Activated T-cell treated with anti-CD3 and anti-CD28 coated beads for 1 hour (primary cell): ENCODE measurements at regions not wholly inside any gene's neighbourhood (a gene's known extent, or its start where the extent isn't known, plus 50 kb on each side); places are given as distances from the start of the nearest gene placed in this dataset.

Experiments used
- DNase-seq: peaks from one replicate; pipeline ENCODE4 v3.0.0-alpha.2; 2020; ENCODE audit warnings: low read depth

DNA sequence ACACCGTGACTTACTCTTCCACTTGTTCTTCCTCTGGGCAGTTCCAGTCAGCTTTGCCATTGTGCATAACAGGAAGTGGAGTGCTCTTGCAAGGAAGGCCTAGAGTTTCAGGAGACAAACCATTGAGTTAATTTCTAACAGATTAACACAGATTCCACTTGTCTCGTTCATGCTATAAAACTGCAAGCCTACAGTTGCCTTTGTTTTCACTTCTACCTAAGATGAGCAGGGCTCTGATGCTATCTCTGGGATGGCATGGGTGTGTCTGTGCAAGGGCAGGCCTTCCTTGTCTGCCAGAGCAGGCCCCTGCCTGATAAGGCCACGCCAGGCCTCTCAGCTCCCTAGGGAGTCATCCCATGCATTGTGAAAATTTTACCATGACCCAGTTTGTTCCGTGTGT is 67.7 kb upstream of the PGRMC2 start:
- DNase-seq, result no peak

- DNase-seq, result no peak
Measured at GRCh38 chr4:128354205-128354821, 66.7 kb upstream of the PGRMC2 start.

DNA sequence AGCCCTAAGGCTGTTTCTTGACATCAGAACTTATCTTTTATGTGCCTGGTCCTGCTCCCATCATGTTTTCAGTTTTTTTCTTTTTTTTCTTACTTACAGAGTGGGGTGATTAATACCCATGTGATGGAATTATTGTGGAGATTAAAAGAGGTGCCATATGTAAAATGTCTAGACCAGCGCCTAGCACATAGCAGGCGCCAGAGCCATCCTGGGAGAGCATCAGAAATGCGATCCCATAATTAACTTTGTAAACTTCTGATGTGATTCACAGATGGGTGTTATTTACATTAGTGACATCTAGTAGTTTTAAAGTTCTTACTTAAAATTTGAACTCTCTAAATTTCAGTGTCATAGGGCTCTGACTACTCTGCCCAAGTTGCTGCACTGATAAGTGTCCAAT is 66.2 kb upstream of the PGRMC2 start:
- DNase-seq, result no peak

DNA sequence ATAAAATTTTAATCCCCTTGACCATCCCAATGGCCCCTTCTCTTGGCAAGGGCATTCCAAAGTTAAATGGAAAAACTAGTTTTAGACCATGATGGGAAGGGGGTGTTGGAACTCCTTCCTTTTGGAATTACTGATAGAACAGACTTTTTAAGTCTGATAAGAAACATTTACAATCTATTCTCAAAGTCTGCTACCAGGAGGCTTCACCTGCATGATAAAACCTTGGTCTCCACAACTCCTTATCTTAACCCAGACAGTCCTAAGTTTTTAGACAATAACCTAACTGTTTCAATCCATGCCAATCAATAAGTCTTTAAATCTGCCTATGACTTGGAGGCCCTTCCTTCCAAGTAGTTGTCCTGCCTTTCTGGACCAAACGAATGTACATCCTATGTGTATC is 63.9 kb upstream of the PGRMC2 start:
- no peak for DNase-seq

DNA sequence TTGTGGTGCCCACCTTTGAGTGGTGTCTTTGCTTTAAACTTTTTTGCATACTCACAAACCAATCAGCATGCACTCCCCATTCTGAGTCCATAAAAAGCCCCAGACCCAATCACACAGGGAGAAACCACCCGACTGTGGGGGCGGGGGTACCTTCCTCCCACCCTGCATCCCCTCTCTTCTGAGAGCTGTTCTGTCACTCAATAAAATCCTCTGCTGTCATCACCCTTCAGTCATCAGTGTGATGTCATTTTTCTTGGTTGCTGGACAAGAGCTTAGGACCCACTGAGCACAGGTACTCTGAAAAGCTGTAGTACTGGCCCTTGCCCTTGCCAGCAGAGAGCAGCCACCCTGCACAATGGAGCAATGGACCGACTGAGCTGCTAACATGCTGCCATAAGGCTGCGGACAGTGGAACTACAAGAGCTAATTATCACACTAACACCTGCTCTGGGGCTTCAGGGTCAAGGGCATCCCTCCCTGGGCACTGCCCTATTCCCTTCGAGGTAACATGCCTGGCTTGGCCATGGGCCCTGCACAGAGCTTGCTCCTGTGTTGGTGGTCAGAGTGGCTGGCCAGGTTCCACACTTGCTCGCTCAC is 62.9 kb upstream of the PGRMC2 start:
- DNase-seq, result no peak

DNA sequence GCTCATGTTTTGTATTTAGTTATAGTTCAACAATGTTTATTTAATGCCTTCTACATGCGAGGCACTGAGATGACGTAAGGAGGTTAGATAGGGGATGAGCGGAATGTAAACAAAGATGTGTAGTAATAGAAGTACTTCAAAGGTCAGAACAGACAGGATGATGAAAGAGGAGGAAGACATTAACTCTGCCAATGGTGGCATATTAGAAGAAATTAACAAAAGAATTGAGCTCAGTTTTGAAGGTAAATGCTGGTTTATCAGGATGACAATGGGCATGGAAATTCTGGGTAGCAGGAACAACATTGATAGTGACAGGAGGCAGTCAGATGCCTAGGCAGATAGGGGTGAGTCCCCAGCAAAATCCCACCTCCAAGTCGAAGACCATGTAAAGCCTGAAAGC is 62.3 kb upstream of the PGRMC2 start:
- no peak for DNase-seq

DNA sequence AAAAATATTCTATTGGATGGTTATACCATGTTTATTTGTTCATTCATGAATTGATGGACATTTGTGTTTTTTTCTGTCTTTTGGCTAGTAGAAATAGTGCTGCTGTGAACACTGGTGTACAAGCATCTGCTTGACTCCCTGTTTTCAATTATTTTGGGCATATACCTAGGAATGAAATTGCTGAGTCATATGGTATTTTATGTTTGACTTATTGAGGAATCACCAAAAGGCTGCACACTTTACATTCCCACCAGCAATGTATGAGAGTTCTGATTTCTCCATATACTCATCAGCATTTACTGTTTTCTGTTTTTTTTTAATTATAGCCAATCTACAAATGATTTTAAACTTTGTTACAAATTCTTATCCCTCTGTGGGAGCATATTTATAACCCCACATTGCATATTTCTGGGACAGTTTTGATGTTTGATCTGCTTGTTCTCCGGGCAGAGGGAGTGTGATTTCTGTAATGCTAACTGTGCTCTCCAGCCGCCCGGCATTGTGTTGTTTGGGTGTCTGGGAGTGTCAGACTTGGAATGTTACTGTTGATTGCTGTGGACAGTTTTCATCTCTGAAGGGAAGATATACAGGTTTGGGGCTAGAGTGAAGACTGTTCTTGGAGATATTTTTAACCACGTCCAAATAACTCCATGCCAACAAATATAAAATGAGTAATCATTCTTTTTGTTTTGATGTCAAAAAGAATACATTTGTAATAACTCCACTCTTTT is 60.5 kb upstream of the PGRMC2 start:
- DNase-seq, result no peak

DNA sequence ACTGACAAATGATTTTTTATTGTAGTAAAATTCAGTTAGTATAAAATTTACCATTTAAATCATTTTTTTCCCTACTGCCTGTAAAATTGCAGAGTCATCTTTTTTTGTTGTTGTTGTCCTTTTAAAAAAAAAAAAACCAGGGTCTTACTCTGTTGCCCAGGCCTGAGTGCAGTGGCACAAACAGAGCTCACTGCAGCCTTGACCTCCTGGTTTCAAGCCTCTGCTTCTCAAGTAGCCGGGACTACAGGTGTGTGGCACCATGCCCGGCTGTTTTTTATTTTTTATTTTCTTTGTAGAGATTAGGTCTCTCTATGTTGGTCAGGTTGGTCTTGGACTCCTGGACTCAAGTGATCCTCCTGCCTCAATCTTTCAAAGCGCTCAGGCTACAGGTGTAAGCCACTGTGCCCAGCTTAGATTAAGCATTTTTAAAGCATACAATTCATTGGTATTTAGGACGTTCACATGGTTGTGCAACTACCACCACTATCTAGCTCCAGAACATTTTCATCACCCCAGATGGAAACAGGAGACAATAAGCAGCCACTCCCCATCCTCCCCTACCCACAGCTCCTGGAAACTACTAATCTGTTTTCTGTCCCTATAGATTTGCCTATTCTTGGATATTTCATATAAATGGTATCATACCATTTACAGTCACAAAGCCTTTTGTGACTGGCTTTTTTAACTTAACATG is 59.7 kb upstream of the PGRMC2 start:
- DNase-seq, result no peak

DNA sequence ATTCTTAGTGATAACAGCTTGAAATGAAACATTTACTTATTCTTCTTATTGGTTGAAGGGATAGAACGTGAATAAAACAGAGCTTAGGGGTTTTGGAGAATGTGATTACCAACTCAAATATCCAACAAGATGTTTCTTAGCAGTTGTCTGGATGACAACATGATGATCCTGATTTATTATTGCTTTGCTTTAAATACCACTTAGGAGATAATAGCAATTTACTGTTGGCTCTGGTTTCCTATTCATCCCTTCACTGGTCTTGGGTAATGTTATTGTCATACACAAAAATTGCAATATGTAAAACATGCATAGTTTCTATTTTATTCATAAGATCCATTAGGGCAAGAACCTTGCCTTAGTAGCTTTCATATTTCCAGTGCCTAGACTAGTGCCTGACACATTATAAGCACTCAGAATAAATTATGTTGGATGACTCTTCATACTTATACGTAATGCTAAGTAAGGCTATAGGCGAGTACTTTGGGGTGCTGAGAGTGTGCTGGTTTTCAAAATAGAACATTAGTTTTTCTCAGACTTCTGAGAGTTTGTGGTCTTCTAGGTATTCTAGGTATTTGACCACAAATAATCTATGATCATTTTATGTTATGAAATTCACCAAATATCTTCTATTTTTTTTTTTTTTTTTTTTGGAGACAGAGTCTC is 58.6 kb upstream of the PGRMC2 start:
- DNase-seq, result no peak

- DNase-seq, result no peak
Measured at GRCh38 chr4:128345650-128346049, 58.0 kb upstream of the PGRMC2 start.

DNA sequence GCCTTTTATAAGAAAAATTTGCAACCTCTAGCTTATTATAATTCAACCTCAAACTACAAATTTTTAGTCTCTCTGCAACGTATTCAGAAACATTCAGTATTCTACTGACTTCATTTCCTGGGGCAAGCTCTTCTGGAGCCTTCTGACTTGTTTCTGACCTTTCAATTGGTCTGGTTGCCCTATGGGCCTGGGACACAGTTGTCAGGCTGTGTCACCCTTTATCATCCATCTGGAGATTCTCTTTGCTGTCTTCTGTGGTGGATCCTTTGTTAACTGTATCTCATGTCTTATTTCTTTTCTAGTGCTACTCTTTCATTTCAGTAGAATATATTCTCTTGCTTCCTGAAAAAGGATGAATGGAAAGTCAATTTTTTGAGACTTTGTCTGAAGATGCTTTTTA is 55.1 kb upstream of the PGRMC2 start:
- no peak for DNase-seq

GRCh38 chr4:128341634-128342033 is 54.0 kb upstream of the PGRMC2 start:
- no peak for DNase-seq

DNA sequence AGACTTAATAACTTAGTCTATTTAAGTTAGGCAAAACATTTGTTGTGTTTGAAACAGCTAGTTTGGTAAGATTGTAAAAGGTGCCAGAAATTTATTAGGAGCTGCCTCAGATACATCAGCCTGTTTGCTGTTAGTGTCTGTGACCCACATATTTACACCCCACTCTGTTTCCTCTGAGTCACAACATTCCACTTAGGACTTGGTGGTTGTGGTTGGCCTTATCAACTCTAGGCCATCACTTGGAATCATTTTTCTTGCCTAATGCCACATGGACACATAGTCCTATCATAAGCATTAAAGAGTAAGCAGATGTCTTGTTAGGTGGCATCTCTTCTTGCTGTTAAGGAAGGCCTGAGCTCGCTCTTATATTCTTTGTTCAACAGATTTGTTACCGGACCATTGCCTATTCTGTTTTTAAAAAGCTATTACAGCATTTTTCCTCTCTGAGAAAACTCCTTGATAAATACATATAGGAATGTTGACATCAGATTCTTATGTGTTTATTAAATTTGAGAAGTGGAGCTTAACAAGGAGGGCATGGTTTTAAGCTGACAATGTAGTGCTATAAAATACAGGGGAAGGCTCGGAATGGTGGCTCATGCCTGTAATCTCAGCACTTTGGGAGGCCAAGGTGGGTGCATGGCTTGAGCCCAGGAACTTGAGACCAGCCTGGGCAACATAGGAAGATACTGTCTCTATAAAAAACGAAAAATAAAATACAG is 51.2 kb upstream of the PGRMC2 start:
- DNase-seq, result no peak

DNA sequence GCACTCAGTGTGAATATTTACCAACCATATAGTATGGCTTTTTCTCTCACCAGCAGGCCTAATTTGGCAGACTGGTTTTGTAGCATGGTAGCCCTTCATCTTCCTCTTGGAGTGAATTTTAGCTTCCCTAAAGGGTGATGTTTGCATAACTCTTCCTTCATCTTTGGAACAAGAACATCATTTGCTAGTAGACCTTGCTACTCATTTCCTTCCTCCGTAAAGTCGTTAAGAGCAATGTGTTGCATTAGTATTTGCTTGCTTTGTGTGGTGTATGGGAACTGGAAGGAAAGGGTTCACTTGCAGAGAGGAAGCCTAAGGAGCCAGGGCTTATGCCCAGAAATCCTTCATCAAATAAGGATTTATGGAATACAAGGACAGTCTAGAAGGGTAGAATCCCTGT is 50.2 kb upstream of the PGRMC2 start:
- DNase-seq, result no peak
